Lower lobe of right lung (tissue), 2 donors: ENCODE measurements at regions not wholly inside any gene's neighbourhood (a gene's known extent, or its start where the extent isn't known, plus 50 kb on each side); places are given as distances from the start of the nearest gene placed in this dataset.

Source experiments
- ATAC-seq, 2 donors: fragments of 200-7000 bp; cut with Tn5 transposase; one replicate each; pipeline ENCODE4 v1.9.1; 2020 to 2022; ENCODE audit warnings: mild to moderate bottlenecking in 2 of 2, moderate library complexity in 2 of 2
- DNase-seq: peaks from one replicate; pipeline ENCODE4 v3.0.0-alpha.2; 2020
- H3K27ac ChIP-seq: fragments of 200-600 bp; one replicate; pipeline ENCODE4 v1.8.0; 2022
- H3K27me3 ChIP-seq: fragments of 200-600 bp; one replicate; pipeline ENCODE4 v1.8.0; 2022; ENCODE audit warnings: low read depth
- H3K36me3 ChIP-seq: fragments of 200-600 bp; one replicate; pipeline ENCODE4 v1.8.0; 2022; ENCODE audit warnings: mild to moderate bottlenecking
- H3K4me1 ChIP-seq: fragments of 200-600 bp; one replicate; pipeline ENCODE4 v1.8.0; 2022
- H3K4me3 ChIP-seq: fragments of 200-600 bp; one replicate; pipeline ENCODE4 v1.8.0; 2022; ENCODE audit warnings: mild to moderate bottlenecking
- H3K9me3 ChIP-seq: fragments of 200-600 bp; one replicate; pipeline ENCODE4 v1.8.0; 2022
- CTCF ChIP-seq: fragments of 200-600 bp; IDR thresholded peaks from one replicate; pipeline ENCODE4 v1.8.0; 2022; ENCODE audit warnings: antibody characterized with exemption, mild to moderate bottlenecking
- intact Hi-C: fragments of 100-400 bp; cut with DNase I; formaldehyde crosslinking; loops from one replicate; pipeline ENCODE4 v1.11.0; 2022
- donor health status: DM: no; HTN: yes; CAD: no; lungs with severe emphysema.

GRCh38 chr6:3517350-3517749, 60.5 kb upstream of the SLC22A23 start:
- TF ChIP-seq CTCF: no peak
- Histone ChIP-seq H3K9me3 (no peaks in the 10 kb centered on the region), H3K36me3 (no peaks in the 10 kb centered on the region), H3K4me1 (no peaks in the 10 kb centered on the region), H3K27ac (no peak overlapping the region), H3K27me3 (no peaks in the 10 kb centered on the region), H3K4me3 (no peak overlapping the region)
- DNase-seq (no peak), ATAC-seq (no peak)
- intact Hi-C loops: no loop called here

- Histone ChIP-seq H3K27me3 (no peaks in the 10 kb centered on the region), H3K36me3 (no peaks in the 10 kb centered on the region), H3K27ac (no peak overlapping the region), H3K9me3 (no peaks in the 10 kb centered on the region), H3K4me1 (peaks cover 4% of the 10 kb centered on the region), H3K4me3 (no peak overlapping the region)
- intact Hi-C loops: no loop called here
- ATAC-seq (no peak), DNase-seq (no peak)
- no peak for TF ChIP-seq CTCF
Measured at GRCh38 chr6:3516092-3516491, 59.2 kb upstream of the SLC22A23 start.

GRCh38 chr6:3515669-3516068, 58.8 kb upstream of the SLC22A23 start:
- no peak for TF ChIP-seq CTCF
- ATAC-seq (no peak), DNase-seq (no peak)
- Histone ChIP-seq H3K36me3 (no peaks in the 10 kb centered on the region), H3K27me3 (no peaks in the 10 kb centered on the region), H3K27ac (no peak overlapping the region), H3K4me1 (peaks cover 4% of the 10 kb centered on the region), H3K4me3 (no peak overlapping the region), H3K9me3 (no peaks in the 10 kb centered on the region)
- intact Hi-C loops: no loop called here

GRCh38 chr6:3513416-3513815, 56.6 kb upstream of the SLC22A23 start:
- peaks cover 4% of the 10 kb centered on the region for H3K4me1 ChIP-seq
- H3K9me3 ChIP-seq: no peaks in the 10 kb centered on the region
- TF ChIP-seq CTCF: no peak
- DNase-seq (no peak), ATAC-seq (no peak)
- H3K27me3 ChIP-seq: no peaks in the 10 kb centered on the region
- H3K36me3 ChIP-seq: no peaks in the 10 kb centered on the region
- intact Hi-C loops: no loop called here
- H3K27ac ChIP-seq: no peak overlapping the region
- H3K4me3 ChIP-seq: no peak overlapping the region

- ATAC-seq: no peak
- no peak for DNase-seq
- Histone ChIP-seq H3K4me3 (no peak overlapping the region), H3K9me3 (no peaks in the 10 kb centered on the region), H3K27ac (no peak overlapping the region), H3K4me1 (peaks cover 4% of the 10 kb centered on the region), H3K36me3 (no peaks in the 10 kb centered on the region), H3K27me3 (no peaks in the 10 kb centered on the region)
- intact Hi-C loops: no loop called here
- no peak for TF ChIP-seq CTCF
Measured at GRCh38 chr6:3512832-3513231, 56.0 kb upstream of the SLC22A23 start.

GRCh38 chr6:3510617-3511016, 53.8 kb upstream of the SLC22A23 start:
- peaks cover 4% of the 10 kb centered on the region for H3K4me1 ChIP-seq
- intact Hi-C loops: no loop called here

More at GRCh38 chr6:3510617-3511016, 53.8 kb upstream of the SLC22A23 start:
- H3K27me3 ChIP-seq: no peaks in the 10 kb centered on the region
- no peak overlapping the region for H3K4me3 ChIP-seq
- DNase-seq: no peak
- no peaks in the 10 kb centered on the region for H3K9me3 ChIP-seq
- no peak overlapping the region for H3K27ac ChIP-seq
- no peaks in the 10 kb centered on the region for H3K36me3 ChIP-seq
- no peak for ATAC-seq
- TF ChIP-seq CTCF: no peak
